ENCODE measurements at regions not wholly inside any gene's neighbourhood (a gene's known extent, or its start where the extent isn't known, plus 50 kb on each side); places are given as distances from the start of the nearest gene placed in this dataset.

- H3K36me3 ChIP-seq (ENCODE audit: control insufficient read depth in 2 of 2, extremely low read depth in 1 of 2, insufficient read depth in 2 of 2, low read length in 2 of 2), result no peaks in the 10 kb centered on the region
These were observed 378.5 kb upstream of the ZFP42 start for GRCh38 chr4:187617113-187617512.

GRCh38 chr4:187618701-187619281 lies 376.8 kb upstream of the ZFP42 start:
- no peak overlapping the region for H3K4me2 ChIP-seq (ENCODE audit: control insufficient read depth, extremely low read depth, insufficient read depth, low read depth, low read length)
- FAIRE-seq, result peak; percentile 34

More at GRCh38 chr4:187617113-187617512, 378.5 kb upstream of the ZFP42 start:
- Histone ChIP-seq H3K9me3 (ENCODE audit: control insufficient read depth, low read depth, low read length) (no peaks in the 10 kb centered on the region), H2AFZ (ENCODE audit: control insufficient read depth, low read length) (no peak overlapping the region), H3K9ac (ENCODE audit: control insufficient read depth, extremely low read depth, insufficient read depth, low read length) (no peak overlapping the region), H3K9me1 (ENCODE audit: control insufficient read depth, extremely low read depth, insufficient read depth, low read length) (no peaks in the 10 kb centered on the region), H3K79me2 (ENCODE audit: control insufficient read depth, insufficient read depth, low read length) (no peaks in the 10 kb centered on the region), H3K4me2 (ENCODE audit: control insufficient read depth, extremely low read depth, insufficient read depth, low read depth, low read length) (no peak overlapping the region), H3K4me1 (ENCODE audit: control insufficient read depth, extremely low read depth, insufficient read depth, low read length) (peaks cover 5% of the 10 kb centered on the region), H3K27ac (ENCODE audit: control insufficient read depth, insufficient read depth, low read length) (no peak overlapping the region), H3K27me3 (ENCODE audit: control insufficient read depth, extremely low read depth, insufficient read depth, low read length) (no peaks in the 10 kb centered on the region), H3K4me3 (ENCODE audit: control insufficient read depth in 2 of 3, extremely low read depth in 1 of 3, insufficient read depth in 2 of 3, low read depth in 1 of 3, low read length in 3 of 3) (no peak overlapping the region), H4K20me1 (ENCODE audit: control insufficient read depth, extremely low read depth, insufficient read depth, low read length) (no peaks in the 10 kb centered on the region)
- FAIRE-seq (no peak), DNase-seq (ENCODE audit: low read depth, low spot score) (no peak)
- no peak for TF ChIP-seq EZH2 (IDR thresholded peaks at IDR 0.05; ENCODE audit: low read length)
- no peak for TF ChIP-seq CTCF (optimal IDR thresholded peaks at IDR 0.05 in 1 of 3, IDR thresholded peaks at IDR 0.05 in 1 of 3, conservative IDR thresholded peaks at IDR 0.05 in 1 of 3; ENCODE audit: extremely low read depth in 1 of 3, insufficient read depth in 2 of 3, low read length in 3 of 3)
- dilution Hi-C loops (cut with MboI; ENCODE audit: extremely low pct_ligation_motif_present, low sequenced_read_pairs), result no loop called here

More at GRCh38 chr4:187618701-187619281, 376.8 kb upstream of the ZFP42 start:
- Histone ChIP-seq H3K9me1 (ENCODE audit: control insufficient read depth, extremely low read depth, insufficient read depth, low read length) (no peaks in the 10 kb centered on the region), H3K4me3 (ENCODE audit: control insufficient read depth in 2 of 3, extremely low read depth in 1 of 3, insufficient read depth in 2 of 3, low read depth in 1 of 3, low read length in 3 of 3) (no peak overlapping the region), H3K36me3 (ENCODE audit: control insufficient read depth in 2 of 2, extremely low read depth in 1 of 2, insufficient read depth in 2 of 2, low read length in 2 of 2) (no peaks in the 10 kb centered on the region), H3K27ac (ENCODE audit: control insufficient read depth, insufficient read depth, low read length) (peak overlapping the region; percentile 3), H3K4me1 (ENCODE audit: control insufficient read depth, extremely low read depth, insufficient read depth, low read length) (peaks cover 5% of the 10 kb centered on the region), H3K9ac (ENCODE audit: control insufficient read depth, extremely low read depth, insufficient read depth, low read length) (no peak overlapping the region), H2AFZ (ENCODE audit: control insufficient read depth, low read length) (peak overlapping the region; percentile 76), H3K79me2 (ENCODE audit: control insufficient read depth, insufficient read depth, low read length) (no peaks in the 10 kb centered on the region), H4K20me1 (ENCODE audit: control insufficient read depth, extremely low read depth, insufficient read depth, low read length) (no peaks in the 10 kb centered on the region), H3K27me3 (ENCODE audit: control insufficient read depth, extremely low read depth, insufficient read depth, low read length) (no peaks in the 10 kb centered on the region), H3K9me3 (ENCODE audit: control insufficient read depth, low read depth, low read length) (no peaks in the 10 kb centered on the region)
- no peak for DNase-seq (ENCODE audit: low read depth, low spot score)
- TF ChIP-seq CTCF (optimal IDR thresholded peaks at IDR 0.05 in 1 of 3, IDR thresholded peaks at IDR 0.05 in 1 of 3, conservative IDR thresholded peaks at IDR 0.05 in 1 of 3; ENCODE audit: extremely low read depth in 1 of 3, insufficient read depth in 2 of 3, low read length in 3 of 3), result no peak
- TF ChIP-seq EZH2 (IDR thresholded peaks at IDR 0.05; ENCODE audit: low read length), result no peak
- dilution Hi-C loops (cut with MboI; ENCODE audit: extremely low pct_ligation_motif_present, low sequenced_read_pairs), result no loop called here
